Naive B cell (primary cell): ENCODE measurements at regions not wholly inside any gene's neighbourhood (a gene's known extent, or its start where the extent isn't known, plus 50 kb on each side); places are given as distances from the start of the nearest gene placed in this dataset.

Experiments used
- ATAC-seq, 2 donors: fragments of 150-1000 bp; cut with Tn5 transposase; 2 replicates each; pipeline ENCODE4 v1.10.0; 2021; ENCODE audit warnings: low read depth in 2 of 2, mild to moderate bottlenecking in 2 of 2, moderate library complexity in 2 of 2
- DNase-seq: peaks from one replicate; pipeline ENCODE4 v3.0.0; 2022
- H3K27ac Mint-ChIP-seq, 6 donors: one replicate each; pipeline ENCODE4 v1.8.0; 2020 to 2022; ENCODE audit warnings: mild to moderate bottlenecking in 6 of 6, mixed read lengths in 6 of 6, moderate library complexity in 5 of 6, inconsistent platforms in 2 of 6
- H3K27me3 Mint-ChIP-seq, 3 donors: one replicate each; pipeline ENCODE4 v1.8.0; 2021 to 2022; ENCODE audit warnings: mixed read lengths in 3 of 3, mild to moderate bottlenecking in 1 of 3
- H3K36me3 Mint-ChIP-seq, 2 donors: one replicate each; pipeline ENCODE4 v1.8.0; 2020 to 2022; ENCODE audit warnings: mixed read lengths in 2 of 2, inconsistent platforms in 1 of 2, mild to moderate bottlenecking in 1 of 2
- H3K4me1 Mint-ChIP-seq, 3 donors: one replicate each; pipeline ENCODE4 v1.8.0; 2020 to 2022; ENCODE audit warnings: mixed read lengths in 3 of 3, inconsistent platforms in 1 of 3, mild to moderate bottlenecking in 1 of 3, moderate library complexity in 1 of 3
- H3K4me3 Mint-ChIP-seq, 8 donors: one replicate each; pipeline ENCODE4 v1.8.0; 2020 to 2022; ENCODE audit warnings: mild to moderate bottlenecking in 8 of 8, mixed read lengths in 8 of 8, moderate library complexity in 8 of 8, inconsistent platforms in 2 of 8
- H3K9me3 Mint-ChIP-seq, 7 donors: one replicate each; pipeline ENCODE4 v1.8.0; 2020 to 2022; ENCODE audit warnings: mixed read lengths in 7 of 7, mild to moderate bottlenecking in 5 of 7, inconsistent platforms in 2 of 7, moderate library complexity in 1 of 7

DNA sequence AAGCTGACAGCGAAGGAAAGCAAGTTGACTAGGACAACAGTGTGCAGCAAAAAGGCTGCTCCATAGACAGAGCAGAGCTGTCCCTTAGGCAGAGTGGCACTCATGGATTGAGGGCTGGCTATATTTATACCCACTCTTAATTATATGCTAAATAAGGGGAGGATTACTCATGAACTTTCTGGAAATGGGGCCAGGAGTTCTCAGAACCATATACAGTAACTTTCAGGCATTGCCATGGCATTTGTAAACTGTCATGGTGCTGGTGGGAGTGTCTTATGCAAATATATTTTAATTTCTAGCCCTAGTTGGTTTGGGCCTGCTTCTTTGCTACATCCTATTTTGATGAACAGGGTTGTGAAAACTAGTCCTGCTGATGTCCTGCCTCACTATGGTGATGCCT is 279.5 kb upstream of the MGAT5 start:
- DNase-seq = no peak
- H3K4me1 Mint-ChIP-seq = peaks cover 8 to 28% (median 20%) of the 10 kb centered on the region in 3 donors
- no peak overlapping the region for H3K4me3 Mint-ChIP-seq
- no peak overlapping the region for H3K27ac Mint-ChIP-seq
- peaks cover 0 to 3% (median 0%) of the 10 kb centered on the region in 7 donors for H3K9me3 Mint-ChIP-seq
- ATAC-seq = no peak
- H3K36me3 Mint-ChIP-seq = no peaks in the 10 kb centered on the region
- peaks cover 11 to 17% (median 17%) of the 10 kb centered on the region in 3 donors for H3K27me3 Mint-ChIP-seq

DNA sequence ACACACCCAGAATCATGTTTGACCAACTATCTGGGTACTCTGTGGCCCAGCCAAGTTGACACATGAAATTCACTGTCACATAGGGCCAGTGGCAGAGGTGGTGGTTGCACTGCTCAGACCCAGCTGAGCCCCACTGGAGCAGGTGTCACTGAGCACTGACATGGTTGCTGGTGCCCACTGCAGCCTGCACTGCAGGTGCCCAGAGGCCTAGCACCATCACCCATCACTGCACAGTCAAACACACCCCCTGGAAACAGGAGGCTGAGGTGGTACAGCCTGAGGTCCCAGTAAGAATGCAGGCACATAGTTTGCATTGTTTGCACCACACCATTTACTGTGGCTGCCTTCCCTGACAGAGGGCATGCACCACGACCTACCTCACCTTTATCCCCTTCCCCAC is 278.7 kb upstream of the MGAT5 start:
- Mint-ChIP-seq H3K9me3 (peaks cover 0 to 3% (median 0%) of the 10 kb centered on the region in 7 donors), H3K4me3 (no peak overlapping the region), H3K27me3 (peaks cover 7 to 14% (median 13%) of the 10 kb centered on the region in 3 donors), H3K4me1 (peaks cover 8 to 28% (median 20%) of the 10 kb centered on the region in 3 donors), H3K36me3 (no peaks in the 10 kb centered on the region), H3K27ac (peak overlapping the region in 2 of 6 donors; percentile 90 to 94)
- DNase-seq = no peak
- ATAC-seq = no peak

DNA sequence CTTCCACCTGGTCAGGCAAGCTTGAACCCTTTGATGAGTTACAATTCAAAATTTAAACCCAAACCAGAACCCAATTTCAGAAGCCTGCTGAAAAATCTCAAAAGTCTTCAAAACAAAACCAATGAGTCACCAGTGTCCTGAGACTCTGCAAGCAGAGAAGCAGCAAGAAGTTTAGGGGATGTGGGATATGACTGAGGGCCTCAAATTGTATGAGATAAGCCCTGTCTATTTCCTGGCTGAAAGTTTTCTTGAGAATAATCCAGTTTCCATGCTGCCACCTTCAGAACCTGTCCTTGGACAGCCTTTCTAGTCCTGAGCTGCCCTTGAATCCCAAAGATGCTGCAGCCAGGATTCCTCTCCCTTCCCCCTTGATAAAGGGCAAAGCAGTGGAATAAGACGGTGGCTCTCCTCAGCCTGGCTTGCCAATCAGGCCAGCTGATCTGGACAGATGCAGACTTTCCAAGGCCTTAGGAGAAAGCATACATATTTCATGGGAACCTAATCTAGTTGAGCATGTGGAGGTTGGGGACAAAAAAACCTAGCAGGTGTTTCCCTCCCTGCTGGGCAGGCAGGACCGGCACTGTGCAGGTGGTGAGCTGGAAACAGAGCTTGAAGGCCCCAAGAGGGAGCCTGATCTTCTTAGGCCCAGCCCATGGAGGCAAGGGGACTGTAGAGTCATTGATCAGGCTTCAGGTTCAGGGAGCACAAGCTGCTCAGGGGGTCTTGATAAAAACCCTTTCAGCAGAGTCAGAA is 278.0 kb upstream of the MGAT5 start:
- Mint-ChIP-seq H3K9me3 (peaks cover 0 to 3% (median 0%) of the 10 kb centered on the region in 7 donors), H3K36me3 (no peaks in the 10 kb centered on the region), H3K27ac (peak overlapping the region in 3 of 6 donors; percentile 67 to 94 (median 90)), H3K27me3 (peaks cover 5 to 11% (median 9%) of the 10 kb centered on the region in 3 donors), H3K4me1 (peaks cover 8 to 28% (median 20%) of the 10 kb centered on the region in 3 donors), H3K4me3 (no peak overlapping the region)
- no peak for DNase-seq
- ATAC-seq = no peak

DNA sequence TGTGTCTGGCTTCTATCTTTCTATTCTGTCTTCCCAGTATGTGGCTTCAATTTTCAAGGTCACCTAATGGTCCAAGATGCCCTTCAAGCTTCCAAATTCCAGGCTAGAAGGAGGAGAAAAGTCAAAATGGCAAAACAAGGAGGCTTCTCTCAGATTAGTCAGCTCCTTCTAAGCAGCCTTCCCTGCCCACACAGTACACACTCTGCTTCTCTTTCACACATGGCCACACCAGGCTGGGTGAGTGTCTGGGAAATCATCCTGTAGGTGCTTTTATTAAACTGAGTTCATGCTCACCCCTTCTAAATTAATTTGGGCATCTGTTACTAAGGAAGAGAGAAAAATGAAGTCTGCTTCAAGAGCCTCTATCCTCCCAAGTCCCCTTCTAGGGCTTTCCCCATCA is 277.2 kb upstream of the MGAT5 start:
- no peak for DNase-seq
- Mint-ChIP-seq H3K36me3 (no peaks in the 10 kb centered on the region), H3K27ac (no peak overlapping the region), H3K9me3 (peaks cover 0 to 3% (median 0%) of the 10 kb centered on the region in 7 donors), H3K4me3 (peak overlapping the region in 1 of 8 donors; percentile 27), H3K4me1 (peaks cover 8 to 28% (median 20%) of the 10 kb centered on the region in 3 donors), H3K27me3 (peaks cover 5 to 7% (median 5%) of the 10 kb centered on the region in 3 donors)
- ATAC-seq = no peak

DNA sequence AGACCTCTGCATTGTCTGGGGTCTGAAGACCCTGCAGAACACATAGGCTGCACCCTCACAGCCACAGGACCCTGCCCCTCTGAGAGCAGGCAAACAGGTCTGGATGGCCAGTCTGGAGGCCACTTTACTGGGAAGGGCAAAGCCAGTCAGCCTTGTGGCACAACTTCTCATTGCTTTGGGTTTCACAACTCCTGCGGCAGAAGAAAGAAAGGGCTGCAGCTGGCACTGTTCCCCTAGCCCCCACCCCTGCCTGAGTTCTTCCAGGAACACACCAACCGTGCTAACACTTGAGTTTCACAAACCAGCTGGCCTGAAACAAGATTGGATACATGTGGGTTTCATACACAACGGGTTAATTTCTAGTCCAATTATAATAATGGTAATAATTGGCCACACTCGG is 276.5 kb upstream of the MGAT5 start:
- H3K4me1 Mint-ChIP-seq = peaks cover 8 to 28% (median 23%) of the 10 kb centered on the region in 3 donors
- DNase-seq (no peak), ATAC-seq (no peak)
- peaks cover 0 to 5% (median 3%) of the 10 kb centered on the region in 3 donors for H3K27me3 Mint-ChIP-seq
- H3K27ac Mint-ChIP-seq = peak overlapping the region in 2 of 6 donors; percentile 54 to 66
- no peaks in the 10 kb centered on the region for H3K36me3 Mint-ChIP-seq
- H3K4me3 Mint-ChIP-seq = no peak overlapping the region
- H3K9me3 Mint-ChIP-seq = peaks cover 0 to 2% (median 0%) of the 10 kb centered on the region in 7 donors

DNA sequence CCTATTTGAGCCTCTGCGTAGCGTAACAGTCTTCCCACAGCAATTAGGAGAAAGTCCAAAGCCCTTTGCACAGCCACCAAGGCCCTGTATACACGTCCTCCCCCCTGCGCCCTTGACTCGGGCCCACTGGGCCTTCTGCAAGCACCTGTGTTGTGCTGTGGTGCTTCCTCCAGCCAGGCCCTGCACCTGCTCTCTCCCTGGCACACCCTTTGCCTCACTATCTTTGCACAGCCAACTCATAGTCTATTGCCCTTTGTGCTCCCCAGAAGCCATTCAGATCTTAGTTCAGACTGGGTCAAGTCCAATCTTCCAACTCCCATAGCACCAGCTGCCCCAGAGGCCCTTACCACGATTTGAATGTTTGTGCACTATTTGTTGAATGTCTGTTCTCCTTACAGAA is 271.6 kb upstream of the MGAT5 start:
- no peak for DNase-seq
- Mint-ChIP-seq H3K36me3 (no peaks in the 10 kb centered on the region), H3K4me1 (peaks cover 0 to 8% (median 5%) of the 10 kb centered on the region in 3 donors), H3K9me3 (peaks cover 0 to 6% (median 3%) of the 10 kb centered on the region in 7 donors), H3K27ac (peak overlapping the region in 1 of 6 donors; percentile 8), H3K4me3 (no peak overlapping the region), H3K27me3 (peaks cover 0 to 9% (median 5%) of the 10 kb centered on the region in 3 donors)
- no peak for ATAC-seq

DNA sequence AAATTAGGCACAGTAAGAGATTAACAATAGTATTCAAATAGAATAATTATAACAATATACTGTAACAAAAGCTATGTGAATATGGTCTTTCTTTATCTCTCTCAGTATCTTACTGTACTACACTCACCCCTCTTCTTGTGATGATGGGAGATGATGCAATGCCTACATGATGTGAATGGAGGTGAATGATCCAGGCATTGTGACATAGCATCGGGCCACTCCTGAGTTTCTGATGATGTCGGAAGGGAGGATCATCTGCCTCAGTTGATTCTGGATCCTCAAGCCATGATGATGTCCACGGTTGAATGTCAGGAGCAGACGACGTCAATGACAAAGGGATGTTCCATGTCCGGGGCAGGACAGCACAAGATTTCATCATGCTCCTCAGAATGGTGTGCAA is 268.3 kb upstream of the MGAT5 start:
- peaks cover 0 to 5% (median 0%) of the 10 kb centered on the region in 3 donors for H3K4me1 Mint-ChIP-seq
- peaks cover 0 to 6% (median 3%) of the 10 kb centered on the region in 7 donors for H3K9me3 Mint-ChIP-seq
- no peak overlapping the region for H3K4me3 Mint-ChIP-seq
- H3K27me3 Mint-ChIP-seq = peaks cover 18 to 26% (median 22%) of the 10 kb centered on the region in 3 donors
- DNase-seq (no peak), ATAC-seq (no peak)
- H3K27ac Mint-ChIP-seq = no peak overlapping the region
- H3K36me3 Mint-ChIP-seq = no peaks in the 10 kb centered on the region

DNA sequence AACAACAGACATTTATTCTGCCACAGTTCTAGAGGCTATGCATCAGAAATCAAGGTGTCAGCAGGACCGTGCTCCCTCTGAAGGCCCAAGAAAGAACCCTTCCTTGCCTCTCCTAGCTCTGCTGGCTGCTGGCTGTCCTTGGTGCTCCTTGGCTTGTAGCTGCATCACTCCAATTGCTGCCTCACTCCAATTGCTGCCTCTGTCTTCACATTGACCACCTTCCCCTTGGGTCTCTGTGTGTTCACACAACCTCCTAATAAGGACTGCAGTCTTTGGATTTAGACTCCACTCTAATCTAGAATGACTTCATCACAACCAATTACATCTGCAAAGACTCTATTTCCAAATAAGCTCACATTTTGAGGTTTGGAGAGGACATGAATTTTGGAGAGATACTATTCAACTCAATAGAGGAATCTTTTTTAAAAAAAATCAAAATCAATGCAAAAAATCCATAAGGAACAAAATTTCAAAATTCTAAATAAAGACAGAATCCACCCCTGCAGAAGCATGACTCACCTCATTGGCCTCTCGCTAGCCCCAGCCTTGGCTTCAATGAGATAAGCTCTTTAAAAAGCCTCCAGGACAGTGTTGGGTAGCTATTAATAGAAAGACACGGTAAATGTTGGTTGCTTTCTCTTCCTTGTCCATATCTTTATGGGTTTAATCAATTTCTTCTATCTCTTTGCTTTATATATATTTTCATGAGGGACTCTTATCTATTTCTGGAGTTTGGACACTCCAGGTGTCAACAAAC is 267.6 kb upstream of the MGAT5 start:
- no peak overlapping the region for H3K27ac Mint-ChIP-seq
- no peaks in the 10 kb centered on the region for H3K36me3 Mint-ChIP-seq
- DNase-seq (no peak), ATAC-seq (no peak)
- peaks cover 0 to 5% (median 0%) of the 10 kb centered on the region in 3 donors for H3K4me1 Mint-ChIP-seq
- H3K27me3 Mint-ChIP-seq = peaks cover 18 to 31% (median 23%) of the 10 kb centered on the region in 3 donors
- peak overlapping the region in 1 of 8 donors; percentile 2 for H3K4me3 Mint-ChIP-seq
- H3K9me3 Mint-ChIP-seq = peaks cover 0 to 6% (median 3%) of the 10 kb centered on the region in 7 donors

DNA sequence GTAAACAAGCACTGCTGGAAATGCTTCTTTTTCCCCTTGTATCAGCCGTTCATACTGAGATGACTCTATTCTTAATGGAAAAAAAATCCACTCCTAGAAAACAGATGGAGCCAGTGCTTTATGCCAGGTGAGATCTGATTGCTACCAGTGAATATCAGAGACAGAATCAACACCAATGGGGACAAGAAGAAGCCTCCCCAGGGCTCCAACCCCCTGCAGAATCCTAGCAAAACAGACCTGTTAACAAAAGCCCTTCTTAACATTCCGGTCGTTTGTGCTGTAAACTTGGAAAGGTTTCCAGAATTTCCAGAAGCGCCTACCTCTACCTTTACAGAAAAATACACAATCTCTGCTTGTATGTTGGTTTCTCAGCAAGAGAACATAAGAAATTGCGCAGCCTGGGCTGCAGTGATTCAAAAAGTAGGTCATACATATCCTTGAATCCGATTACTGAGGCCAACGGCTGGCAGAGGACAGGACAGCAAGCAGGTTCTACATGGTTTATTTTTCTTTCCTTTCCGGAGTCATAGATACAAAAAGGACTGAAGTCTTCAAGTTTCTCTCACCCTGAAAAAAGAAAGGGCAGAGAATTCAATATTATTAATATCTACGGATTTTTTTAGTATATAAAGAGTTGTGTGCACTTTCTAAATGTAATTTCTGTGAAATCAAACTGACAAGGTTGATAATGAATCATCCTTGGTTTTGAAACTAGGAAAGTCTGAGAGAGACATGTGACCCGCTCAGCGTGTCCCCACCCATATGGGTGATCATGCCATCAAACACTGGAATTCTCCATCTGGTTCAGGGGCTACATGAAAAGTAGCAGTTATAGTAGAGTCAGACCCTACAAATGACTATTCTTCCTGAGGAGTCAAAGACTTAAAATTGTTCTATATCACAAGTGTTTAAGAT is 266.7 kb upstream of the MGAT5 start:
- Mint-ChIP-seq H3K27ac (no peak overlapping the region), H3K27me3 (peaks cover 18 to 39% (median 23%) of the 10 kb centered on the region in 3 donors), H3K4me1 (peaks cover 0 to 5% (median 0%) of the 10 kb centered on the region in 3 donors), H3K9me3 (peaks cover 0 to 6% (median 3%) of the 10 kb centered on the region in 7 donors), H3K36me3 (no peaks in the 10 kb centered on the region), H3K4me3 (no peak overlapping the region)
- no peak for DNase-seq
- ATAC-seq = no peak

DNA sequence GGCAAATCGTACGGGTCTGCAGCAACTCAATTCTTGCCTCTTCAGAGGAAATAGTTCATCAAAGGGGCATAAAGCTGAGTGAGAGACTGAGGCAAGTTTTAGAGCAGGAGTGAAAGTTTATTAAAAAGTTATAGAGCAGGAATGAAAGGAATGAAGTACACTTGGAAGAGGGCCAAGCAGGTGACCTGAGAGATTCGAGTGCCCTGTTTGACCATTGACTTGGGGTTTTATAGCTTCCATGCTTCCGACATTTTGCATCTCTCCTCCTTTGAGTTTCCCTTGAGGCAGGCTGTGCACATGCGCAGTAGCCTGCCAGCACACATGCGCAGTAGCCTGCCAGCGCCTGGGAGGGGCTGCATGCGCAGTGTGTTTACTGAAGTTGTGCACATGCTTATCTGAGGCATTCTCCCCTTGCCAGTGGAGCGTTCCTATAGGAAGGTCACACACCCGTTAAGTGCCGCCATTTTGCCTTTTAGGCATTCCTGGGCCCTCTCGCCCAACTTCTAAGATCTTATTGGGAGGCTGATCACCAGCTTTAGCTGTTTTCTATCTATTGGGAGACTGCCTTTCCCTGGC is 265.5 kb upstream of the MGAT5 start:
- Mint-ChIP-seq H3K4me1 (no peaks in the 10 kb centered on the region), H3K9me3 (peaks cover 0 to 6% (median 3%) of the 10 kb centered on the region in 7 donors), H3K4me3 (no peak overlapping the region), H3K27me3 (peaks cover 18 to 48% (median 24%) of the 10 kb centered on the region in 3 donors), H3K36me3 (no peaks in the 10 kb centered on the region), H3K27ac (no peak overlapping the region)
- ATAC-seq (no peak), DNase-seq (no peak)

DNA sequence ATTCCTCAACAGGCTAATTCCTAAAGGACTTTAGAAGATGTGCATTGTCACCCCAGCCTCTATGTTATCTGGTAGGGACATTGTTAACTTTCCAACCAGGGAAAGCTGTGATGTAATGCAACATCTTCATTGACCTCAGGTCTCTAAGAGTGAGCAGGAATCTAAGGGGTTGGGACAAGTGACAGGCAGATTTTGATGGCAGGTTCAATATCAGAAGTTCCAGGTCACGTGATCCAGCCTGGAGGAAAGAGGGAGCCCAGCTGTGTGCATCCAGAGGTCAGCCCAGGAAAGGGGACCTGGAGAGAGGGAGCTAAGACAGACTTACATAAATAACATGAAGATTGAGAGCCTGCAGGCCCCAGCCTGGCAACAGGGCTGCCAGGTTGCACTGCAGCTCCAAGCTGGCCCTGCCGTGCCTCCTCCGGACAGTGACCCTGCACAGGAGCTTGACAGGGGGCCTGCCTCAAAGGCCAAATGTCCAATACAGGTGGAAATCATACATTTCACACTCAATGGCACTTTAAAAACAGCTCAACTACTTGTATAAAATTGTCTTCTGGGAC is 262.2 kb upstream of the MGAT5 start:
- H3K4me1 Mint-ChIP-seq = no peaks in the 10 kb centered on the region
- no peaks in the 10 kb centered on the region for H3K36me3 Mint-ChIP-seq
- H3K27ac Mint-ChIP-seq = no peak overlapping the region
- no peak overlapping the region for H3K4me3 Mint-ChIP-seq
- peaks cover 18 to 48% (median 22%) of the 10 kb centered on the region in 3 donors for H3K27me3 Mint-ChIP-seq
- ATAC-seq (no peak), DNase-seq (no peak)
- H3K9me3 Mint-ChIP-seq = peaks cover 0 to 3% (median 0%) of the 10 kb centered on the region in 7 donors

DNA sequence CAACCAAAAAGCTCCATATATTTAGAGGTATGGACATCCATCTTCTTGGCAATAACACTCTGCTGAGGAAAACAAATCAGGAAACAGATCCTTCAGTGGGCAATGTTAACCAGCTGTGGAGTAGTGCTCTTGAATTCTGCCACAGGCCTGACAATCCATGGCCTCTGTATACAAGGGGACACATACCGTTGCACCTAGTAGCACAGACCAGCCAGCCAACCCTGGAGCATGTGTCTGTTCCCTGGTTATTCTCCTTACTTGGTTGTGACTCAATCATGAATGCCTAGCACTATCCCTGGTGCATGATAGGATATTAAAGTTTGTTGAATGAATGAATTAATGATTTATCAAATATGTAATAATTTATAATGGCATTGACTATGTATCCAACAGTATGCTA is 261.4 kb upstream of the MGAT5 start:
- H3K27me3 Mint-ChIP-seq = peaks cover 18 to 48% (median 22%) of the 10 kb centered on the region in 3 donors
- H3K9me3 Mint-ChIP-seq = peaks cover 0 to 4% (median 3%) of the 10 kb centered on the region in 7 donors
- H3K4me1 Mint-ChIP-seq = no peaks in the 10 kb centered on the region
- no peak overlapping the region for H3K4me3 Mint-ChIP-seq
- no peak overlapping the region for H3K27ac Mint-ChIP-seq
- H3K36me3 Mint-ChIP-seq = no peaks in the 10 kb centered on the region
- ATAC-seq = no peak
- no peak for DNase-seq
